OCI-LY7 (cell line): ENCODE measurements at regions not wholly inside any gene's neighbourhood (a gene's known extent, or its start where the extent isn't known, plus 50 kb on each side); places are given as distances from the start of the nearest gene placed in this dataset.

ENCODE experiments used
- EZH2phosphoT487 ChIP-seq: fragments of 200-600 bp; sonication (generic); IDR thresholded peaks from 2 replicates; pipeline ENCODE4 v1.6.1; 2018; ENCODE audit warnings: low read depth, borderline replicate concordance, mild to moderate bottlenecking, mixed run types, antibody characterized with exemption, low read length, moderate library complexity, mixed read lengths
- TF ChIP-seq, protein P1 (sequence below): fragments of 200-600 bp; sonication (generic); conservative IDR thresholded peaks from 2 replicates; pipeline ENCODE4 v1.5.1; 2014; ENCODE audit warnings: mild to moderate bottlenecking, antibody characterized with exemption, low read length, moderate library complexity, mixed read lengths

DNA sequence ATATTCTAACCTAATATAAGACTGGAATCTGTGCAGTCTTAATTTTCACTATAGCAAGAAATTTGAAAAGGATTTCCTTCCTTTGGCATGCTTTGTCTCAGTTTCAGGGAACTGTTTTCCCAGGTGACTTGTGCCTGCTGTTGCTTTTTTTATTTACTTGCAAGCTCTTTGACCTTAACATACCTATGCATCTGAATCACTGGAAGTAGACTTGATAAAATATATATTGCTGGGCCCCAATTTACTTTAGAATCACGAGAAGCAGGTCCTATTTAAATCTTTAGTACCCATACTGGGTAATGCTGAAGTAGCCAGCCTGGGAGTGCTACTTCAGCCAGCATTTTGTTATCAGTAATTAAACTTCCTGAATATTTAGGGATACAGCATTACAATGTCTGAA lies 257.9 kb upstream of the ALCAM start:
- TF ChIP-seq, protein P1, sequence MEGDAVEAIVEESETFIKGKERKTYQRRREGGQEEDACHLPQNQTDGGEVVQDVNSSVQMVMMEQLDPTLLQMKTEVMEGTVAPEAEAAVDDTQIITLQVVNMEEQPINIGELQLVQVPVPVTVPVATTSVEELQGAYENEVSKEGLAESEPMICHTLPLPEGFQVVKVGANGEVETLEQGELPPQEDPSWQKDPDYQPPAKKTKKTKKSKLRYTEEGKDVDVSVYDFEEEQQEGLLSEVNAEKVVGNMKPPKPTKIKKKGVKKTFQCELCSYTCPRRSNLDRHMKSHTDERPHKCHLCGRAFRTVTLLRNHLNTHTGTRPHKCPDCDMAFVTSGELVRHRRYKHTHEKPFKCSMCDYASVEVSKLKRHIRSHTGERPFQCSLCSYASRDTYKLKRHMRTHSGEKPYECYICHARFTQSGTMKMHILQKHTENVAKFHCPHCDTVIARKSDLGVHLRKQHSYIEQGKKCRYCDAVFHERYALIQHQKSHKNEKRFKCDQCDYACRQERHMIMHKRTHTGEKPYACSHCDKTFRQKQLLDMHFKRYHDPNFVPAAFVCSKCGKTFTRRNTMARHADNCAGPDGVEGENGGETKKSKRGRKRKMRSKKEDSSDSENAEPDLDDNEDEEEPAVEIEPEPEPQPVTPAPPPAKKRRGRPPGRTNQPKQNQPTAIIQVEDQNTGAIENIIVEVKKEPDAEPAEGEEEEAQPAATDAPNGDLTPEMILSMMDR = no peak
- TF ChIP-seq EZH2phosphoT487 = no peak
